NOMO-1 (cell line): ENCODE measurements at regions not wholly inside any gene's neighbourhood (a gene's known extent, or its start where the extent isn't known, plus 50 kb on each side); places are given as distances from the start of the nearest gene placed in this dataset.
"Not testable (repeated sequence)": the region's sequence is repeated elsewhere in the genome, so short reads cannot be mapped to it uniquely, and the experiment has no call there.

ENCODE experiments used
- DNase-seq, 2 experiments: peaks; one replicate each; lab custom pipeline; 2025; ENCODE audit not compliant: unreplicated experiment in 2 of 2; lab: John Stamatoyannopoulos, UW

GRCh38 chr20:22836877-22837276 lies 198.2 kb upstream of the SSTR4 start:
- no peak for DNase-seq

DNA sequence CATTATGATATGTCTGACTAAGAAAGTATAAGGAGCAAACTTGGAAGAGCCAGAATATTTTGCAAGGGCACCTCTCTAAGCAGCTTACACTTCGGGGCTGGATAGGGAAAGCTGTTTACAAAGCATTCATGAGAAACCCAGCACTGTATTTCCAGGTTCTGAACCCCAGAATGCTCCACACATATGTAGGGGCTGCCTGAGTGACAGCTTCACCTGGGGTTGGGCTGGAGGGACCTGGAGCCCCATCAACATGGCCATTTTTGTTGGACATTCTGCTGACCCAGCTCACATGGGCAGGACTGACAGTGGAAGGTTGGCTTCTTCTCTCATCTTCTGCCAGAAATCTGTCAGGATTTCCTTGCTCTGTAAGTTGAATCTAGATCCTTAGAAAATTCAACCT lies 197.1 kb upstream of the SSTR4 start:
- DNase-seq = no peak

DNA sequence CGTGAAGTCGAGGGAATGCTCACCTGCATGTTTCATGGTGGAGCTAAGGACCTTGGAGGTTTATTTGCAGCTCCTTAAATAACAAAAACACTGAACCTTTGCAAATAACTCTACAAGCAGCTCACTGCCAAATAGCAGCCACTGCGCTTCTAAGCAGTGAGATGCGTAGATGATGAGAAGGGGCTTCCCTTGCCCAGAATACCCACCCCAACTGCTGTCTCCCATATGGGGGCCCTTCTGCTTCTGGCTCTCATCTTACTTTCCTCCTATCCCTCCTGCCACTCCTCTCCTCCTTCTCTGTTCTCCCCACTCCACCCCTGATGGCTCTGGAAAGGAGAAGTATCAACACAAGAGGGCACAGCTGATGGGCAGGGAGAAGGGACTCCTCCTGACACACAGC lies 193.3 kb upstream of the SSTR4 start:
- no peak for DNase-seq

DNA sequence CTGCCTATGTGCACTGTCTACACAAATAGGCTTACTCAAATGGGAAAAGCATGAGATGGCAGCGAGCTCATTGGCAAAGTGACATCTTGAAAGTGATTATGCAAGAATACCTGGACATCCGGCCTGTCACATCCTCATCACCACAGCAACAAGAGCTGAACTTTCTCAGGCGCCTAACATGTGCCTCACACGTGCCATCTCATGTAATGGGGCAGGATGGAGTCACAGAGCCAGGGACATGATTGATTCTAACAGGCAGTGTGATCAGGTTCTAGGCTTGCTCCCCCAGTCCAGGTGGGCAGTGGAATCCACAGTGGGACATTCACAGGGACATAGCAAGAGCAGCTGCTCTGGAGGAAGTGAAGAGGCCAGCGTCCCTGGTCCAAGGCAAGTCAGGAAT lies 192.3 kb upstream of the SSTR4 start:
- DNase-seq = no peak

GRCh38 chr20:22844959-22845358 lies 190.2 kb upstream of the SSTR4 start:
- DNase-seq = no peak

DNA sequence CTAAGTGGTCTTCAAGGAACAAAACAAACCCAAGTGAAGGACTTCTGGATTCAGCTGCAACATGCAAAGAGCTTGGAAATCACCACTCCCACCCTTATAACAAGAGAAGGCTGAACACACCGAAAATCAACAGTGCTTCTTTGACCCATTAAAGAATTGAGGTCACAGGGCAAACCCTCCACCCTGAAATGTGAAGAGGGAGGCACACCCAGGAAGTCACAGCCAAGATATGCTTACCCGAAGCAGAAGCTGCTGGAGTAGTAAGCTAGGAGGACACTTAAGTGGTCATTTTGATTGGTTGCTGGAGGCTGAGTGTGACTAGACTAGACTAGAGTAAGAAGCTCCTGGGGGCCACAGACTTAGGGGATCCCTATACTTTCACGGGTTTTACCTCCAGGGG lies 188.2 kb upstream of the SSTR4 start:
- DNase-seq = no peak

DNA sequence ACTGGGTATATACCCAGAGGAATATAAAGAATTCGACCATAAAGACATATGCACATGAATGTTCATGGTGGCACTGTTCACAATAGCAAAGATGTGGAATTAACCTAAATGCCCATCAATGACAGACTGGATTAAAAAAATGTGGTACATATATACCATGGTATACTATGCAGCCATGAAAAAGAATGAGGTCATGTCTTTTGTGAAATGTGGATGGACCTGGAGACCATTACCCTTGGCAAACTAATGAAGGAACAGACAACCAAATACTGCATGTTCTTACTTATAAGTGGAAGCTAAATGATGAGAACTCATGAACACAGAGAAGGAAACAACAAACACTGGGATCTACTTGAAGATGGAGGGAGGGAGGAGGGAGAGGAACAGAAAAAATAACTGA lies 186.7 kb upstream of the SSTR4 start:
- no peak for DNase-seq

GRCh38 chr20:22851679-22852346 lies 183.3 kb upstream of the SSTR4 start:
- not testable (repeated sequence) for DNase-seq

DNA sequence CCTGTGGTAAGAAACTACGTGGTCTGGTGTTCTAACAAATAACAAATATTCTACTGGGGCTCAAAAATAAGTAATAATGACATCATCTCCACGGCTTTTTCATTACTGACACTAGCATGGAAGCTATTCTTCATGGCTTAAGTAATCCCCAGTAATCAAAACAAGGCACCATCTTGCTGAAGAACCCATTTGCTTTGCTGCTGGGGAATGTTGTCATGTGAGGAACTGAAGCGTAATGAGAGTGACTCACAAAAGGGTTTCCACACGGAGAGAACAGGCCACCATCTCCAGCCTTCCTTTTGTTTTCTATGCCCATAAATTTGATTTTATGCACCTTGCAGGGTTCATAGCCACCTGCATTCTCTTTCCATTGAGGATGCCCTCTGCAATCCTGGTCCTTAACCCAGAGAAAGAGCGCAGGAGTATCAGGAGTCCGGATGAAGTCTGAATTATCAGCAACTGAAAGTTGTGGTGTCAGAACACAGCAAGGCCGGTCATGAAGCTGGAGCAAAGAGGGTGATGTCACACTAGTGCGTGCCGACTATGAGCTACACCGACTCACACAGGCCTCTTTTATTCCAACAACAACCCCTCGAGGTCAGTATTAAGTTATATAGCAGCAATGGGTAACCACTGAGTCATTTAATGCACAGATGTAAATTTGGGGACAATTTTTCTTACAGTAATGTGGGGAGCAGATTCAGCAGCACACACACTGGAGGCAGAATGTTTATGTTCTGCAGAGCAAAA lies 173.7 kb upstream of the SSTR4 start:
- DNase-seq = no peak

- no peak for DNase-seq
These were observed 173.1 kb upstream of the SSTR4 start for GRCh38 chr20:22861990-22862389.

GRCh38 chr20:22862671-22863230 lies 172.4 kb upstream of the SSTR4 start:
- no peak for DNase-seq

GRCh38 chr20:22863826-22864225 lies 171.3 kb upstream of the SSTR4 start:
- DNase-seq = no peak

DNA sequence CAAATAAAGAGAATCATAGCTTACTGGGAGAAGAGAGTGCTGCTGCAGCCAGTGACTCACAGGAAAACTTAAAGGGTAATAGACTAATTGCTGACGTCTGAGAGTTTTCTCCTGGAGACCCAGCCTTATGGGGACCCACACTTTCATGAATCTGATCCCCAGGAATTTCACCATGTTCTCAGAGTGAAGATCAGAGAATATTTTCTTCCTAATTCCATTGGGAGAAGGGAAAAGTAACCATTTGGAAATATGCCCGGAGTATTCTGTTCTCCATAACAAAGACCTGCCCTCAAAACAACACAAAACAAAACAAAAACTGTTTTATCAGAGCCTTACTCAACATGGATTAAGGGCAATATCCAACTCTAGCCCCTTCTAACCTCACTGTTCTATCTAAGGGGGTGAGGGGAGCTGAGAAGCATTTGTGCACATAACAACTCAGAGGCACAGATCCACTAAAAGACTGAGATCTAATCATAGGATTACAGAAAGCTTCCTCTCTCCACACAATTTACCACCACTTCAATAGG lies 168.2 kb upstream of the SSTR4 start:
- DNase-seq = no peak

DNA sequence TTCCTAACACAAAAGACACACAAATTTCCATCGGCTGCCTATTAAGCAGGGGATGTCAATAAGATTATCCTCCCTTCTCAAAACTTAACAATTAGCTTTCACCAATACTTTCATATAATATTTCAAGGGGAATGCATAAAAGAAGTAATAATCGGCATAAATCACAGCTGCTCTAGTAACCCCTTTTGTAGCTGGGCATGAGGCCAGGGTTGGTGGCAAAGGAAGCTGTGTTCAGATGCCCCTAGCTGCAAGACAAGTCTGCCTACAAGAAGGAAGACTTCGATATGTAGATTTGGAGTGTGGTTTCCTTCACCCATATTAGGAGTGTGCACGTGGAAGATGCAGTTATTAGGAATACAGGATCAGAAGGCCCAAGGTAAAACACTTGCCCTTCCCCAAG lies 156.9 kb upstream of the SSTR4 start:
- DNase-seq = no peak

DNA sequence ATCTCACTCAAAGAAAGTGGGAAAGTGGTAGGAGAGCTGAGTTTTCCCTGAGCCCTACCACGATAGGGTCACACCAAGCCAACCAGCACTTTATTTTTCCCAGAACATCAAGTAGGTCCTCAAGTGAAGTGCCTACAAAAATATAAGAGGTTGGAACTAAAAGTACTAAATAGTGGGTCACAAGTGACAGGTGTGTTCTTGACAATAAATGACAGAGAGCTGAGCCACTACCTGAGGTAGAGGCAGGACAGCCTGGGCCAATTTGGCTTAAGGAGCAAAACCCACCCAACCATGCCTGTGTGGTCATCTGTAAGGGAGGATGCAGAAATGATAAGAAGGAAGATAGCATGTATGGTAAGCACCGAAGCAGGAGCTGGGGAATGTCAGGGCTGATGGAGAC lies 154.8 kb upstream of the SSTR4 start:
- DNase-seq = no peak

DNA sequence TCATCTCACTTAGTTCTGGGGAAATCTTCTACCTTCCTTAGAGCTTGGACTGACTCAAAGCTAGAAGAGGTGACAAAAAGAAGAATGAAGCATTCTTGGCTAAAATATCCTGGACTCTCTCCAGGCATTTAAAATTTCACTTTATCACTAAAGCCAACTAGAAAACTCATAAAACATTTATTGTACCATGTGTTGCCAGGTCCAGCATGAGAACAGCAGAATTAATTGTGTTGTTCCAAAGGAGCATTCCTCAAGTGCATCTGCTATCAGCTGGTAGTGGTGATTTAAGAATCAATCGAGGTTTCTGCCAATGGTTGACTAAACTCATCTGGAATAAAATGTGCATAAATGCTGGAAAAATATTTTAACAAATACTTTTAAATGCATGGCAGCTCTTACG lies 147.3 kb upstream of the SSTR4 start:
- no peak for DNase-seq

- no peak for DNase-seq
These were observed 144.4 kb upstream of the SSTR4 start for GRCh38 chr20:22890594-22891300.

GRCh38 chr20:22901164-22901563 lies 133.9 kb upstream of the SSTR4 start:
- DNase-seq = no peak

DNA sequence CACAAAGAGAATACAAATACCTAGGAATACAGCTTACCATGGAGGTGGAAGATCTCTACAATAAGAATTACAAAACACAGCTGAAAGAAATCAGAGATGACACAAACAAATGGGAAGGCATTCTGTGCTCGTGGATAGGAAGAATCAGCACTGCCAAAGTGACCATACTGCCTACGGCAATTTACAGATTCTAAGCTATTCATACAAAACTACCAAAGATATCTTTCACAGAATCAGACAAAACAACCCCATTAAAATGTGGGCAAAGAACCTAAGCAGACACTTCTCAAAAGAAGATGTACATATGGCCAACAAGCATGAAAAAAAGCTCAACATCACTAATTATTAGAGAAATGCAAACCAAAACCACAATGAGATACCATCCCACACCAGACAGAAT lies 133.2 kb upstream of the SSTR4 start:
- DNase-seq = no peak

GRCh38 chr20:22904386-22904785 lies 130.7 kb upstream of the SSTR4 start:
- no peak for DNase-seq

DNA sequence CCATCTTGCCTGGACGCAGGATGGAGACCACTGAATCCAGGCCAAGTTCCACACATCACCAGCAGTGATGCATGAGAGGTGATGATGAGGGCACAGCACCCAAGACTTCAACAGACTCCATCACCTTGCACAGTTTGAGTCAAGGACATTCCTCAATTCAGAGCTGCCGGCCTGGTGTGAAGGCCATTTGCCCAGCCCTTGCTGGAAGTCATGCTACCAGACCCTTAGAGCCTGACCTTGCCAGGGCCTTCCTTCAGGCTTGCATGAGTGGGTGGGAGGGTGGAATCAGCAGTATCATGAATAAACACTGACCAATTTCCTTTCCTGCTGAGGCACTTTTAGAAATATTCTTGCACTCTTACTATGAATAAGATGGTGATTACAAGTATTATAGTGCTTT lies 130.2 kb upstream of the SSTR4 start:
- no peak for DNase-seq
